ENCODE measurements at regions not wholly inside any gene's neighbourhood (a gene's known extent, or its start where the extent isn't known, plus 50 kb on each side); places are given as distances from the start of the nearest gene placed in this dataset.

GRCh38 chr16:35564148-35564547 is 2104.7 kb downstream of the TP53TG3F start:
- no peak overlapping the region for H3K27ac ChIP-seq
- ChIA-PET CTCF (no interaction called here), POLR2A (ENCODE audit: low non-redundant PET) (no interaction called here)
- TF ChIP-seq CTCF (conservative IDR thresholded peaks at IDR 0.05; ENCODE audit: low read depth) = no peak
- DNase-seq (ENCODE audit: low spot score) = no peak

- no peak overlapping the region for H3K27ac ChIP-seq
- TF ChIP-seq CTCF (conservative IDR thresholded peaks at IDR 0.05; ENCODE audit: low read depth) = no peak
- POLR2A ChIA-PET (ENCODE audit: low non-redundant PET) = no interaction called here
- CTCF ChIA-PET = no interaction called here
- no peak for DNase-seq (ENCODE audit: low spot score)
These were observed 2105.5 kb downstream of the TP53TG3F start for GRCh38 chr16:35564889-35565288.

GRCh38 chr16:35565626-35566025 is 2106.2 kb downstream of the TP53TG3F start:
- ChIA-PET POLR2A (ENCODE audit: low non-redundant PET) (no interaction called here), CTCF (no interaction called here)
- no peak overlapping the region for H3K27ac ChIP-seq
- DNase-seq (ENCODE audit: low spot score) = no peak
- TF ChIP-seq CTCF (conservative IDR thresholded peaks at IDR 0.05; ENCODE audit: low read depth) = no peak

- ChIA-PET POLR2A (ENCODE audit: low non-redundant PET) (no interaction called here), CTCF (no interaction called here)
- H3K27ac ChIP-seq = no peak overlapping the region
- no peak for DNase-seq (ENCODE audit: low spot score)
- TF ChIP-seq CTCF (conservative IDR thresholded peaks at IDR 0.05; ENCODE audit: low read depth) = no peak
These were observed 2110.0 kb downstream of the TP53TG3F start for GRCh38 chr16:35569413-35569812.

GRCh38 chr16:35570946-35571345 is 2111.5 kb downstream of the TP53TG3F start:
- ChIA-PET CTCF (no interaction called here), POLR2A (ENCODE audit: low non-redundant PET) (no interaction called here)
- H3K27ac ChIP-seq = no peak overlapping the region
- no peak for DNase-seq (ENCODE audit: low spot score)
- TF ChIP-seq CTCF (conservative IDR thresholded peaks at IDR 0.05; ENCODE audit: low read depth) = no peak

GRCh38 chr16:35572186-35572585 is 2112.8 kb downstream of the TP53TG3F start:
- CTCF ChIA-PET = interaction anchor here (0.9 kb wide), 1 partner anchor 18 kb away, joined by 3 read pairs; no protein-coding TSS in a partner anchor
- POLR2A ChIA-PET (ENCODE audit: low non-redundant PET) = no interaction called here
- H3K27ac ChIP-seq = no peak overlapping the region
- TF ChIP-seq CTCF (conservative IDR thresholded peaks at IDR 0.05; ENCODE audit: low read depth) = no peak
- DNase-seq (ENCODE audit: low spot score) = no peak

GRCh38 chr16:35573407-35573806 is 2114.0 kb downstream of the TP53TG3F start:
- ChIA-PET CTCF (no interaction called here), POLR2A (ENCODE audit: low non-redundant PET) (no interaction called here)
- TF ChIP-seq CTCF (conservative IDR thresholded peaks at IDR 0.05; ENCODE audit: low read depth) = no peak
- no peak overlapping the region for H3K27ac ChIP-seq
- DNase-seq (ENCODE audit: low spot score) = no peak

Measured in RWPE1 (cell line).